Type B pancreatic cell (in vitro differentiated cells): ENCODE measurements at regions not wholly inside any gene's neighbourhood (a gene's known extent, or its start where the extent isn't known, plus 50 kb on each side); places are given as distances from the start of the nearest gene placed in this dataset.

Experiments
- DNase-seq: peaks from one replicate; pipeline ENCODE4 v3.0.0; 2021; ENCODE audit warnings: mixed read lengths; ENCODE audit not compliant: unreplicated experiment; ENCODE audit errors: extremely low spot score
- H3K27ac Mint-ChIP-seq: 2 replicates; pipeline ENCODE4 v1.8.0; 2021; ENCODE audit warnings: mild to moderate bottlenecking, mixed read lengths
- H3K27me3 Mint-ChIP-seq: 2 replicates; pipeline ENCODE4 v1.8.0; 2021; ENCODE audit warnings: mixed read lengths
- H3K36me3 Mint-ChIP-seq: 2 replicates; pipeline ENCODE4 v1.8.0; 2021; ENCODE audit warnings: mixed read lengths
- H3K4me1 Mint-ChIP-seq: one replicate; pipeline ENCODE4 v1.8.0; 2021; ENCODE audit warnings: mixed read lengths; ENCODE audit not compliant: unreplicated experiment
- H3K4me3 Mint-ChIP-seq: 2 replicates; pipeline ENCODE4 v1.8.0; 2021; ENCODE audit warnings: mild to moderate bottlenecking, mixed read lengths
- H3K9me3 Mint-ChIP-seq: 2 replicates; pipeline ENCODE4 v1.8.0; 2021; ENCODE audit warnings: mixed read lengths
- CTCF ChIP-seq: fragments of 200-600 bp; sonication (generic); conservative IDR thresholded peaks from 2 replicates; pipeline ENCODE4 v1.5.0; 2021; ENCODE audit warnings: antibody characterized with exemption, mild to moderate bottlenecking

- no peak for TF ChIP-seq CTCF
- no peak overlapping the region for H3K27ac Mint-ChIP-seq
- H3K9me3 Mint-ChIP-seq, result peaks cover 4% of the 10 kb centered on the region
- H3K27me3 Mint-ChIP-seq, result peaks cover 93% of the 10 kb centered on the region
- peak overlapping the region; percentile 86 for H3K4me3 Mint-ChIP-seq
- no peaks in the 10 kb centered on the region for H3K36me3 Mint-ChIP-seq
- no peak for DNase-seq
- peaks cover 32% of the 10 kb centered on the region for H3K4me1 Mint-ChIP-seq
These were observed 245.9 kb upstream of the TOPAZ1 start for GRCh38 chr3:43995547-43996378.

DNA sequence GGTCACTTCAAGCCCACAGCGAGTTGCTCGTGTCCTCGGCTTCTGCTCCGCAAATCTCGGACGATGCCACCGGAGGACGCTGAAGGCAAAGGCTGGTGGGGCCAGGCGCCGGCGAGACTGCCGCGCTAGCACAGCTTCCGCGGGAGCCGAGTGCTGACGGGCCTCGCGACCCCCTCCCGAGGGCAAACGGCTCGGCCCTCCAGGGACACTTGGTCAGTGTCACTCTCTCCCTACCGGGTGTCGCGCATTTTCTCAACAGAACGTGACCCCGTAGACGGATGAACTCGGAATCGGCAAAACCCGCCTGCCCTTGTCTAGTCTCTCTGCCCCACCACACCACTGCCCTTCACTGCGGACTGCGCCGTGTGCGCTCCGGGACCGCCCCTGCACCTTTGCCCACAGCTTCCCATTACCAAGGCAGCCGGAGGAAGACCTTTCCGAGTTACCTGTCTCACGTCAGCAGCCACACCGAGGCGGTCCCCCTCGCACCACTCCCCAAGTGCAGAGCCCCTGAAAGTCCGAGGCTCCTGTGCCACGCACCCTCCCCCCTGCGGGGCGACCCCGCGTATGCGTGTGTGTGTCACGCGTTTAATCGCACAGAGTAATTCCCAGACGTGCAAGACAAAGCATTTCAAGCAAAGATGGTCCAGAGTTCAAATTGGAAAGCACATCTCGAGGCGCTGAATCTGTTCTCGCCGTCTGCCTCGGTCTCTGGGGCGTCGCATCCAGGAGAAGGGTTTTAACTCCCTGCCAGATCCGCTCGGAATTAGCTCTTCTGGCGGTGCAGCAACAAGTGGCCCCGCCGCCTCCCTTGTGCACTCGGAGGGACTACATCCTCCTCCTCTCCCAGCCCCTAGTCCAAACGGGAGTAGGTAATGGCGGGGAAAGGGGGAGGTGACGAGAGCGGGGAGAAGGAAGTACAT, 245.0 kb upstream of the TOPAZ1 start:
- no peak overlapping the region for H3K27ac Mint-ChIP-seq
- peak; percentile 14 for TF ChIP-seq CTCF
- H3K36me3 Mint-ChIP-seq, result no peaks in the 10 kb centered on the region
- DNase-seq, result no peak
- H3K4me3 Mint-ChIP-seq, result peak overlapping the region; percentile 86
- H3K27me3 Mint-ChIP-seq, result peaks cover 93% of the 10 kb centered on the region
- H3K9me3 Mint-ChIP-seq, result no peaks in the 10 kb centered on the region
- H3K4me1 Mint-ChIP-seq, result peaks cover 32% of the 10 kb centered on the region

DNA sequence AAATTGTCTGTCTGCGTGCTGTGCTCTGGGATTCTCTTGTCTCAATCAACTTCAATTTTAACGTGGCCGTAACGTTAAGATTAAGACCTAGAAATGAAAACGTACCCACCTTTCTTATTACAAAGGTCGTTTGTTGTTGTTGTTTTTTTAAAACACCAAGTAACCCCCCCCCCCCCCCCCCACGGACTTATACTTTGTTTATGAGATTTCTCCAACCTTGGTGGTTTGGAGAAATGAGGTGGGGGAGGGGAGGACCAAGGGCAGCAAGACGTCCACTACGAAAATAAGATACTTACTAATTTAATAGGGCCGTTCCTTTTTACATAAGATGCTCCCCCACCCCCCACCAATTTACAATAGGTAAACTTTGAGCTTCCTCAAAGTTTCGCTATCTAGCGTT, 244.4 kb upstream of the TOPAZ1 start:
- no peak for TF ChIP-seq CTCF
- Mint-ChIP-seq H3K36me3 (no peaks in the 10 kb centered on the region), H3K9me3 (no peaks in the 10 kb centered on the region), H3K27me3 (peaks cover 93% of the 10 kb centered on the region), H3K4me3 (peak overlapping the region; percentile 86), H3K4me1 (peaks cover 32% of the 10 kb centered on the region), H3K27ac (peak overlapping the region; percentile 48)
- no peak for DNase-seq

DNA sequence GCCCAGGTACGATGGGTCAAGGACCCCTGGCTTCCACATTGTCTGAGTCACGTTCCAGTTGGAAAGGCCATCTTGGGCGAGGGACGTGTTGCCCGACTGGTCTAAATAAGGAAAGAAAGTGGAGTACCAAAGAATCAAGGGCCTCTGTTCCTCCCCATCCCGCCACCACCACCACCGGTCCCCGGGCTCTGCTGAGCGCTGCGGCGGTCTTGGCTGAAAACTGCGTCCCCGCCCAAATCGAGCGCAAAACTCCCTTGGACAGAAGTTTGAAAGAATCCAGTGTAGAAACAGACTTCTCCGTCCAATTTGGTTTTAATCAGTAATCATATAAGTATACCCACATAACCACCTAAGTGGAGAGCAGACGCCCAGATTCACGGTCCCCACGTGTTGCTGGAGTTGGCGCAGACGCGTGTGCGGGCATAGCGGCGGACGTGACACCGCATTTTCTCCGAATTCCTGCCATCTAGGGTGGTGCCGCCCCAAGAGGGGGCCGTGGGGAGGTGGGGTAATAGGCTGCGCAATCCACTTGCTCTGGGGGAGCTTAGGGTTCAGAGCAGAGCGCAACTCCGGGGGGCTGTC, 243.8 kb upstream of the TOPAZ1 start:
- Mint-ChIP-seq H3K27ac (peak overlapping the region; percentile 48), H3K9me3 (no peaks in the 10 kb centered on the region), H3K27me3 (peaks cover 94% of the 10 kb centered on the region), H3K36me3 (no peaks in the 10 kb centered on the region), H3K4me1 (peaks cover 32% of the 10 kb centered on the region), H3K4me3 (peak overlapping the region; percentile 86)
- no peak for DNase-seq
- TF ChIP-seq CTCF, result no peak

DNA sequence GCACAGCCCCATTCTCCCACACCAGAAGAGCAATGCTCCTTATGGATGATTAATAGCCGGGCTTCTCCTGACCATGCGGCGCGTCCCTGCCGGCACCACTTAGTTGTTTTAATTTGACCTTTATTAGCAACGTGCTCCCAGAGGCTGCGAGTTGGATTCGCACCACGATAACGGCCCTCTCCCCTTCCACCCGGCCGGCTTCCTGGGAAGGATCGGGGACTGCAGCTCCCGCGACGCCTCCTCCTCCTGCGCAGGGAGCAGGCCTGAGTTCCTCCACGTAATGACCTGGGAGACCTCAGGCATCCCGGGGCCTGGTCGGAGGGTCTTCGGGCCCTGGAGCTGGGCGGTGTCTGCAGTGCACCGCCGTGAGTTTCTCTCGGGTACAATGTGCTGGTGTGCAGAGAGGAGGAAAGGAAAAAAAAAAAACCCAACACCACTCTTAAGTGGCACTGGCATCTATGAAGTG, 243.3 kb upstream of the TOPAZ1 start:
- H3K4me3 Mint-ChIP-seq, result peak overlapping the region; percentile 86
- peaks cover 94% of the 10 kb centered on the region for H3K27me3 Mint-ChIP-seq
- no peak for DNase-seq
- TF ChIP-seq CTCF, result no peak
- H3K36me3 Mint-ChIP-seq, result no peaks in the 10 kb centered on the region
- H3K9me3 Mint-ChIP-seq, result no peaks in the 10 kb centered on the region
- peak overlapping the region; percentile 34 for H3K27ac Mint-ChIP-seq
- peaks cover 32% of the 10 kb centered on the region for H3K4me1 Mint-ChIP-seq
